ENCODE measurements at regions not wholly inside any gene's neighbourhood (a gene's known extent, or its start where the extent isn't known, plus 50 kb on each side); places are given as distances from the start of the nearest gene placed in this dataset.

DNA sequence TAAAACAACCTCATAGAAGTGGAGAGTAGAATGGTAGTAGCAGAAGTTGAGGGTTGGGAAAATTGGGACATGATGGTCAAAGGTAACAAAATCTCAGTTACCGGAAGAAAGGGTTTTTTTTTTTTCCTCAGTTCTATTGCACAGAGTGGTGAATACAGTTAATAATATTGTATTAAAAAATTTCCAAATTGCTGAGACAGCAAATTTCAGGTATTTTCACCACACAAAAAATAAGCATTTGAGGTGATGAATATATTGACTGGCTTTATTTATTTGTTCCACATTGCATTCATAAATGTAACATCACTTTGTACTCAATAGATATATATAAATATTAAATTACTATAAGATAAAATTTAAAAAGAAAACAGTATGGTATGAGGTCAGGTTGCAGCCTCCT is 373.8 kb downstream of the ETV1 start:
- no peak for TF ChIP-seq ZNF274 (IDR thresholded peaks at IDR 0.05; ENCODE audit: low read depth, low read length)
- TF ChIP-seq YY1 (IDR thresholded peaks at IDR 0.05; ENCODE audit: insufficient read depth, insufficient read length): no peak
- TF ChIP-seq SUZ12 (IDR thresholded peaks at IDR 0.05; ENCODE audit: extremely low read depth, insufficient read depth, insufficient read length): no peak
